Right lobe of liver (tissue), 6 donors: ENCODE measurements at regions not wholly inside any gene's neighbourhood (a gene's known extent, or its start where the extent isn't known, plus 50 kb on each side); places are given as distances from the start of the nearest gene placed in this dataset.

ENCODE experiments used
- ATAC-seq, 4 donors: fragments of 200-7000 bp; cut with Tn5 transposase; one replicate each; pipeline ENCODE4 v1.9.1; 2020; ENCODE audit warnings: mild to moderate bottlenecking in 4 of 4, moderate library complexity in 4 of 4
- DNase-seq, 3 donors: peaks; one replicate each; pipeline ENCODE4 v3.0.0-alpha.2; 2020
- H3K27ac ChIP-seq, 3 donors: fragments of 200-600 bp; one replicate each; pipeline ENCODE4 v1.8.0; 2022
- H3K27me3 ChIP-seq, 2 donors: fragments of 200-600 bp; one replicate each; pipeline ENCODE4 v1.8.0; 2022
- H3K36me3 ChIP-seq, 4 donors: fragments of 200-600 bp; sonication (generic) in 1 of 4; one replicate each; pipeline versions ENCODE4 v1.5.1 to v1.8.0; 2017 to 2022; ENCODE audit warnings: control low read depth in 1 of 4
- H3K4me1 ChIP-seq, 4 donors: fragments of 200-600 bp; sonication (generic) in 1 of 4; one replicate each; pipeline versions ENCODE4 v1.5.1 to v1.8.0; 2017 to 2022; ENCODE audit warnings: control low read depth in 1 of 4
- H3K4me3 ChIP-seq, 3 donors: fragments of 200-600 bp; one replicate each; pipeline ENCODE4 v1.8.0; 2022
- H3K9me3 ChIP-seq, 4 donors: fragments of 200-600 bp; sonication (generic) in 1 of 4; one replicate each; pipeline versions ENCODE4 v1.5.1 to v1.8.0; 2017 to 2022; ENCODE audit warnings: control low read depth in 1 of 4
- POLR2A ChIP-seq: fragments of 450-650 bp; IDR thresholded peaks from one replicate; pipeline ENCODE4 v1.6.1; 2017; ENCODE audit warnings: antibody characterized with exemption, mild to moderate bottlenecking
- WGBS: methylation state at CpG from one replicate; pipeline ENCODE4 v1.1.6; 2018; ENCODE audit warnings: low coverage, low lambda C conversion rate; ENCODE audit not compliant: insufficient coverage; ENCODE audit errors: missing lambda C conversion rate; 5-methylcytosine and 5-hydroxymethylcytosine counted together
- intact Hi-C, 2 donors: fragments of 100-400 bp; cut with DNase I; formaldehyde crosslinking; loops; one replicate each; pipeline versions ENCODE4 v1.11.2 to v1.14.1; 2022
- TF ChIP-seq, protein P1 (sequence below), 4 donors: fragments of 200-600 bp in 3 of 4; fragments of 450-650 bp in 1 of 4; IDR thresholded peaks; one replicate each; pipeline versions ENCODE4 v1.5.1 to v1.8.0; 2016 to 2022; ENCODE audit warnings: antibody characterized with exemption in 4 of 4, mild to moderate bottlenecking in 2 of 4
- donor health status: DM: no; HTN: yes; CAD: no.
- donor health status: DM: no; HTN: no; CAD: no.
- donor health status: DM: no; HTN: no; CAD: no.
- donor health status: DM: no; HTN: yes; CAD: no.
- donor health status: DM: no; HTN: yes; CAD: no.

DNA sequence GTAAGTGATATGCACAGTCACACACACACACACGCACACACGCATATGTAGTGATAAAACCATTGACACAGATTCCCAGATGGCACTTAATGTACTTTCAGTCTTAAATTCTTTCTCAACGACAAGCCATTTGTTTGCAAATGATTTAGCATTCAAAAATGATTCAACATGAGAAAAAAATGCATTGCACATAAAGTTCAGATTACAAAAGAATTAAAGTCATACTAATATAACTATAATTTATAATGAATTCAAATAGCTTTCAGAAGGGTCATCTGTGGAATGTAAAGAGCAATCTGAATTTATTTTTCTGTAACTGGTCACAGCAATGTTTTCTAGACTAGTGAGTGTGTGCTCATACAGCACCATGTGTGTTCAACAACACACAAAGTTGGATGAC, 521.6 kb upstream of the ZNF337 start:
- Histone ChIP-seq H3K27me3 (no peaks in the 10 kb centered on the region), H3K4me3 (no peak overlapping the region), H3K4me1 (no peaks in the 10 kb centered on the region), H3K9me3 (no peaks in the 10 kb centered on the region), H3K27ac (no peak overlapping the region), H3K36me3 (no peaks in the 10 kb centered on the region)
- intact Hi-C loops = no loop called here
- DNase-seq (no peak), ATAC-seq (no peak)
- TF ChIP-seq, protein P1, sequence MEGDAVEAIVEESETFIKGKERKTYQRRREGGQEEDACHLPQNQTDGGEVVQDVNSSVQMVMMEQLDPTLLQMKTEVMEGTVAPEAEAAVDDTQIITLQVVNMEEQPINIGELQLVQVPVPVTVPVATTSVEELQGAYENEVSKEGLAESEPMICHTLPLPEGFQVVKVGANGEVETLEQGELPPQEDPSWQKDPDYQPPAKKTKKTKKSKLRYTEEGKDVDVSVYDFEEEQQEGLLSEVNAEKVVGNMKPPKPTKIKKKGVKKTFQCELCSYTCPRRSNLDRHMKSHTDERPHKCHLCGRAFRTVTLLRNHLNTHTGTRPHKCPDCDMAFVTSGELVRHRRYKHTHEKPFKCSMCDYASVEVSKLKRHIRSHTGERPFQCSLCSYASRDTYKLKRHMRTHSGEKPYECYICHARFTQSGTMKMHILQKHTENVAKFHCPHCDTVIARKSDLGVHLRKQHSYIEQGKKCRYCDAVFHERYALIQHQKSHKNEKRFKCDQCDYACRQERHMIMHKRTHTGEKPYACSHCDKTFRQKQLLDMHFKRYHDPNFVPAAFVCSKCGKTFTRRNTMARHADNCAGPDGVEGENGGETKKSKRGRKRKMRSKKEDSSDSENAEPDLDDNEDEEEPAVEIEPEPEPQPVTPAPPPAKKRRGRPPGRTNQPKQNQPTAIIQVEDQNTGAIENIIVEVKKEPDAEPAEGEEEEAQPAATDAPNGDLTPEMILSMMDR (IDR thresholded peaks at IDR 0.05) = no peak
- no peak for TF ChIP-seq POLR2A
- 46% methylated on average over 3 of the region's 3 CpGs for WGBS

DNA sequence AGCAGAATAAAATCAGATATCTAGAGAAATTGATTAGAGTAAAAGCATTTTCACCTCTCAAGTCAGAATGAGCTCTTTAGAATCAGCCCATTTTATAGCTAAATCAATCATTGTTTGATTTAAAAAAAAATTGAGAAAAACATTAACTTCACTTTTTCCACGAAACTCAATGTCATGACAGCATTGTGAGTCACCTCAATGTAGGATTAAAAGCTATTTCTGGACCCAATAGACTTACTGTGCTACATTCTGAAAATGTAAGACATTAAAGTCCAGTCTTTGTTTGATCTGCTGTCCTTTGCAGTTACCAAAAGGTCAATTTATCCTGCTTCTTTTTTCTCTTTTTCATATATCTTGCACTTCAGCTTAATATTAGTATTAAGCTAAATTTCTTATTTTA, 519.4 kb upstream of the ZNF337 start:
- TF ChIP-seq, protein P1 (IDR thresholded peaks at IDR 0.05) = no peak
- TF ChIP-seq POLR2A = no peak
- H3K4me3 ChIP-seq = no peak overlapping the region
- DNase-seq (no peak), ATAC-seq (no peak)
- no peaks in the 10 kb centered on the region for H3K36me3 ChIP-seq
- 31% methylated on average over 1 of the region's 1 CpG for WGBS
- no peaks in the 10 kb centered on the region for H3K9me3 ChIP-seq
- no peaks in the 10 kb centered on the region for H3K27me3 ChIP-seq
- H3K4me1 ChIP-seq = no peaks in the 10 kb centered on the region
- no peak overlapping the region for H3K27ac ChIP-seq
- intact Hi-C loops = no loop called here

DNA sequence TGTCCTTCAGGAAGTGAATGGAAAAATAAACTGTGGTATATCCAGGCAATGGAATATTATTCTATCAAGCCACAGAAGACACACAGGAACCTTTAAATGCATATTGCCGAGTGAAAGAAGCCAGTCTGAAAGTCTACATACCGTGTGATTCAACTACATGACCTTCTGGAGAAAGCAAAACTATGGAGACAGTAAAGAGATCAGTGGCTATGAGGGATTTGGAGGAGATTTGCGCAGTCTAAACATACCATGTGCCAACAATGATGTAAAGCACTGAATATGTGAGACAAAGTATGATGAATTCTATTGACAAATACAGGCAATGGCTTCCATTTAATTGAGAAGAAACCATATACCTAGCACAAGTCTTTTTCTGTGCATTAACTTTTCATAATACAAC, 518.3 kb upstream of the ZNF337 start:
- H3K27ac ChIP-seq = no peak overlapping the region
- no peak for DNase-seq
- ATAC-seq = no peak
- H3K36me3 ChIP-seq = no peaks in the 10 kb centered on the region
- intact Hi-C loops = no loop called here
- WGBS = 34% methylated on average over 3 of the region's 3 CpGs
- H3K27me3 ChIP-seq = no peaks in the 10 kb centered on the region
- H3K9me3 ChIP-seq = no peaks in the 10 kb centered on the region
- H3K4me3 ChIP-seq = no peak overlapping the region
- H3K4me1 ChIP-seq = no peaks in the 10 kb centered on the region
- TF ChIP-seq POLR2A = no peak
- TF ChIP-seq, protein P1 (IDR thresholded peaks at IDR 0.05) = no peak

DNA sequence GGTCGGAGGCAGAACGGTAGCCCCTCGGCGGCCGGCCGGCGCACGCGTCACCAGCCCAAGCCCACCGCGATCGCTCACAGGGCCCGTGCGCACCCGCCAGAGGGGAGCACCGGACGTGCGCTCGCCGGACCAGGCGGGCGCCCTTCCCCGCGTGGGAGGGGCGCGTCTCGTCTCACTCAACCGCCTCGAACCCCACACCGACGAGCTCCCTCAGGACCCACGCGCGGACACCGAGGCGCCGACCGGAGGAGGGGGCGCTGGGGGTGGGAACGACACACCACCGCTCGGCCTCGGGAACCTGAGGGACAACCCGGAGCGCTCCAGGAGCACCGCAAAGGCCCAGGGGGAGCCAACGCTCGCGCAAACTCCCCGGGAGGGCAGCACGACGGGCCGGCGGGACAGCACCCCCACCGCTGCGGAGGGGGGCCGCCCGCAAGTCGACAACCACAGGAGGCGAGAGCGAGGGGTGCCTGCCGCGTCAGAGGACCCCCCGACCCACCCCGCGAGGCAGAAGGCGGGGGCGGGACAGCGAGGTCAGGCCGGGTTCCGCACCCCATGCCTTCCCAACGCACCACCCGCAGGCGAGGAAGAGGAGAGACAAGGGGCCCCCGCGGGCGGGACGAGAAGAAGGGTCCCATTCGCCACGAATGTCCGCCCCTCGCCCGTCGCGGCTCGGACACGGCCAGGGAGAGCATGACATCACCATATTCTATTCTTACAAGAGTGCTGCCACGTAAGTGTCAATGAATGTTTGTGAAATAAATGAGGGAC, 512.7 kb upstream of the ZNF337 start:
- no peaks in the 10 kb centered on the region for H3K36me3 ChIP-seq
- ATAC-seq = no peak
- peaks cover 0 to 3% (median 0%) of the 10 kb centered on the region in 4 donors for H3K9me3 ChIP-seq
- 4% methylated on average over 10 of the region's 88 CpGs for WGBS
- H3K4me3 ChIP-seq = no peak overlapping the region
- H3K27me3 ChIP-seq = peaks cover 0 to 8% of the 10 kb centered on the region in 2 donors
- TF ChIP-seq, protein P1 (IDR thresholded peaks at IDR 0.05) = no peak
- TF ChIP-seq POLR2A = no peak
- peak in 1 of 3 donors; percentile 44 for DNase-seq
- H3K27ac ChIP-seq = no peak overlapping the region
- H3K4me1 ChIP-seq = no peaks in the 10 kb centered on the region
- intact Hi-C loops = no loop called here
